HL-60 (cell line): ENCODE measurements at regions not wholly inside any gene's neighbourhood (a gene's known extent, or its start where the extent isn't known, plus 50 kb on each side); places are given as distances from the start of the nearest gene placed in this dataset.

Experiments
- DNase-seq, 2 experiments: peaks; one replicate each; pipeline ENCODE4 v3.0.0-alpha.2; 2010 to 2020; ENCODE audit warnings: low read depth in 1 of 2, low spot score in 1 of 2
- H3K27ac ChIP-seq: fragments of 250-450 bp; sonication (Bioruptor Pico); replicated peaks from 2 replicates; pipeline ENCODE4 v1.5.1; 2020; ENCODE audit warnings: mild to moderate bottlenecking, moderate library complexity
- H3K27me3 ChIP-seq: fragments of 250-450 bp; sonication (Bioruptor Pico); 2 replicates; pipeline ENCODE4 v1.5.1; 2021; ENCODE audit warnings: mild to moderate bottlenecking, moderate library complexity; ENCODE audit not compliant: insufficient read depth, poor library complexity, severe bottlenecking
- H3K4me3 ChIP-seq: replicated peaks from 2 replicates; pipeline ENCODE4 v1.5.1; 2011; ENCODE audit warnings: mild to moderate bottlenecking, control low read depth, low read length; ENCODE audit not compliant: insufficient read depth
- GABPA ChIP-seq: IDR thresholded peaks from 2 replicates; pipeline ENCODE4 v1.6.1; 2012; ENCODE audit warnings: low read depth
- POLR2AphosphoS5 ChIP-seq: IDR thresholded peaks from 2 replicates; pipeline ENCODE4 v1.6.1; 2012; ENCODE audit warnings: low read depth
- REST ChIP-seq: IDR thresholded peaks from 2 replicates; pipeline ENCODE4 v1.6.1; 2012; ENCODE audit warnings: low read depth; ENCODE audit not compliant: insufficient replicate concordance
- SPI1 ChIP-seq: IDR thresholded peaks from 2 replicates; pipeline ENCODE4 v1.6.1; 2012; ENCODE audit warnings: low read depth, mild to moderate bottlenecking, borderline replicate concordance
- TF ChIP-seq, protein P1 (sequence below): IDR thresholded peaks from one replicate; pipeline ENCODE4 v1.5.1; 2011; ENCODE audit warnings: low read length, control low read depth, inconsistent platforms; ENCODE audit not compliant: insufficient read depth

DNA sequence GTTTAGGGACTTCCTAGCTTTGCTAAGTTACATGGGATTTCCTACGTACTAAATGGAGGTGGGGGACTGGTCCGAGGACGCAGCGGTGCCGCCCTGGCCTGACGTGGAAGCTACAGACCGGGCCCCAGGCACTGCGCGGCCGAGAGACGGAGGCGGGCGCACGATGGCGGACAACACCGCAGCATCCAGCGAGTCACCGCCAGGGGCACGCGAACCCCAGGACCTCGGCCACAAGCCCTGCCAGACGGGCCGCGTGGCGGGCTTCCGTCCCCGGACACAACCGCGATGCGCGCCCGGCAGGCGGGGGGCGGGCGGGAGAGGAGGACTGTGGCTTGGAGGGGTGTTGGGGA, 1516.9 kb upstream of the DEFB115 start:
- TF ChIP-seq SPI1 = no peak
- TF ChIP-seq GABPA = no peak
- TF ChIP-seq REST = no peak
- TF ChIP-seq, protein P1, sequence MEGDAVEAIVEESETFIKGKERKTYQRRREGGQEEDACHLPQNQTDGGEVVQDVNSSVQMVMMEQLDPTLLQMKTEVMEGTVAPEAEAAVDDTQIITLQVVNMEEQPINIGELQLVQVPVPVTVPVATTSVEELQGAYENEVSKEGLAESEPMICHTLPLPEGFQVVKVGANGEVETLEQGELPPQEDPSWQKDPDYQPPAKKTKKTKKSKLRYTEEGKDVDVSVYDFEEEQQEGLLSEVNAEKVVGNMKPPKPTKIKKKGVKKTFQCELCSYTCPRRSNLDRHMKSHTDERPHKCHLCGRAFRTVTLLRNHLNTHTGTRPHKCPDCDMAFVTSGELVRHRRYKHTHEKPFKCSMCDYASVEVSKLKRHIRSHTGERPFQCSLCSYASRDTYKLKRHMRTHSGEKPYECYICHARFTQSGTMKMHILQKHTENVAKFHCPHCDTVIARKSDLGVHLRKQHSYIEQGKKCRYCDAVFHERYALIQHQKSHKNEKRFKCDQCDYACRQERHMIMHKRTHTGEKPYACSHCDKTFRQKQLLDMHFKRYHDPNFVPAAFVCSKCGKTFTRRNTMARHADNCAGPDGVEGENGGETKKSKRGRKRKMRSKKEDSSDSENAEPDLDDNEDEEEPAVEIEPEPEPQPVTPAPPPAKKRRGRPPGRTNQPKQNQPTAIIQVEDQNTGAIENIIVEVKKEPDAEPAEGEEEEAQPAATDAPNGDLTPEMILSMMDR = no peak
- TF ChIP-seq POLR2AphosphoS5 = no peak
- DNase-seq = no peak
- Histone ChIP-seq H3K27me3 (no peaks in the 10 kb centered on the region), H3K27ac (no peak overlapping the region), H3K4me3 (no peak overlapping the region)

DNA sequence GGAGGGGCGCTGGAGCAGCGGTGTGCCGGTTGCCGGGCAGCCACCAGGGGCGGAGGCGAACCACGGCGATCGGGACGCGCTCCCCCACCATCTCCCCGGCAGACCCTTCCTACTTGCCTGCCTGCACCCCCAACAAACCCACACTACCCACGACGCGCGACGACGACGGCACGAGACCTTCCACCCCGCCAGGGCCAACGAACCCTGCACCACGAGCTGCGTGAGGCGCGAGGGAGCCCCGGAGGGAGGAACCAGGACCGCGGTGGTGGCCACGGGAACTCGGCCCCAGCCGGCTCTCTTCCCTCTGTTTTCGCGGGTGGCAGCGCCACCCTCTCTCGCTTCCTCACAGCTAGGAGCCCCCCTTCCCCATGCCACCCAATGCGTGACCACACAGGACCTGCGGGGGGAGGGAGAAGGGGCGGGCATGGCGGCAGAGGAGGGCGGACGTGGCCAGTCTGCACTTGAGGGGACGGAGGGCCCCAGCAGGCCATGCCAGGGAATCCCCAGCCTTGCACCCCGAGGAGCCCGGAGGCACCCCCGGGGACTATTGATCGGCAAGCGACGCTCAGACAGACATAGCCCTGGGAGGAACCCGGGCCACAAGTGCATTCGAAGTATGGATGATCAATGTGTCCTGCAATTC, 1516.4 kb upstream of the DEFB115 start:
- TF ChIP-seq REST = no peak
- no peak for TF ChIP-seq SPI1
- TF ChIP-seq POLR2AphosphoS5 = no peak
- TF ChIP-seq GABPA = no peak
- TF ChIP-seq, protein P1 = no peak
- Histone ChIP-seq H3K27ac (no peak overlapping the region), H3K27me3 (no peaks in the 10 kb centered on the region), H3K4me3 (no peak overlapping the region)
- no peak for DNase-seq

DNA sequence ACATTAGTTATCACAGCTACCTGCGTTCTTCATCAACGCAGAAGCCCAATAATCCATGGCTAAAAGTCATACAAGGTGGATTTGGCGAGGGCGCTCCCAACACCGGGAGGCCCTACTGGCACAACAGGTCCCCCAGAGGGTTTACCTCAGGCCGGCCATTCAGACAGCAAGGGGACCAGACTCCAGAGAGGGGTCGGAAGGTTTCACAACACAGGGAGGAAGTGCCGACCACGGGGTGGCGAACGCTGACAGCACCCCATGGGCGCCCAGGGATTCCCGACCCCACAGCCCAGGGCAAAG, 1515.9 kb upstream of the DEFB115 start:
- TF ChIP-seq SPI1 (no peak), GABPA (no peak), REST (no peak), POLR2AphosphoS5 (no peak)
- TF ChIP-seq, protein P1 = no peak
- Histone ChIP-seq H3K4me3 (no peak overlapping the region), H3K27me3 (no peaks in the 10 kb centered on the region), H3K27ac (no peak overlapping the region)
- no peak for DNase-seq
